GM08714 (cell line): ENCODE measurements at regions not wholly inside any gene's neighbourhood (a gene's known extent, or its start where the extent isn't known, plus 50 kb on each side); places are given as distances from the start of the nearest gene placed in this dataset.

Experiments
- H3K4me3 ChIP-seq: fragments of 200-500 bp; sonication (Bioruptor generic); 2 replicates; pipeline ENCODE4 v1.5.1; 2014; ENCODE audit warnings: mild to moderate bottlenecking, low read length, inconsistent platforms
- ZNF274 ChIP-seq: IDR thresholded peaks from 2 replicates; pipeline ENCODE4 v1.6.1; 2012; ENCODE audit warnings: mild to moderate bottlenecking, low read depth, low read length

DNA sequence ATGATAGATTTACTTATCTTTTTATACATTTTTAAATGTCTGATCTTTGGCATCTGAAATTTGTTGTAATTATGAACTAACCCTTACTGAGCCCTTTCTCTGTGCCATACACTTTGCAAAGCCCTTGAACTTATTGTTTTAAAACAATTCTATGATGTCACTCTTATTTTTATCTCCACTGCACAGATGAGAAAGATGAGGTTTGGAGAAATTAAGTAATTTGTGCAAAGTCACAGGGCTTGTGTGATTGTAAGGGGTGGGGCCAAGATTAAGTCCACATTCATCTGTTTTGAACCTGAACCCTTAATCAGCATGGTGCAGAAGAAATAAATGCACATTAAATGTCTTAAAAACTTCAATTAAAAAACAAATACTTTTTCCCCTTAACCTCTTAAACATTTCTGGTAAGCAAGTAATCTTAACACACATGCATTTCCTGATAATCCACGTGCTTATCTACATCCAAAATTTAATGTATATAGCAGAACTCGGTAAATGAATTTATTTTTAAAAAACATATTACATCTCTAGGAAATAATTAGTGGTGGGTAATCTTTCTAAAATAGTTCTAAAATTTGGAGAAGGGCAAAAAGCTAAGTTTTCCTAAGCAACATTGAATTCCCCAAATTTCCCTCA, 189.8 kb upstream of the TBC1D5 start:
- TF ChIP-seq ZNF274: no peak

DNA sequence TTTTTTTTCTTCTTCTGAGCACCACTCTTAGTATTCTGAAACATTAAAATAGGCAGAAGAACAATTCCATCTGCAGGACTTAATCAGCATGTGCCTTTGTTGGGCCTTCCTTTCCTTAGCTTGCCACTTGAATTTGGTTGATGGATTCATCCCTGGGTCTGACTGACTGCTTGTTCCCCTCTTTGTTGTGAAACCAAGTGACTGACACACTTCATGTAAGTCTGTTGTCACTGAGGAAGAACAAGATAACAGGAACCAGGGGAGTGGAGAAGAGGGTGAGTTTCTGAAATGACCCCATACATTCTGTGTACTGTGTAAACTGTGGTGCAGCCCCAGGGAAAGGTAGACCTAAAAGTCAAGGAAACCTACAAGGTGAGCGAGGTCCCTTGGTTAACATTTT, 188.7 kb upstream of the TBC1D5 start:
- TF ChIP-seq ZNF274: no peak
- no peak overlapping the region for H3K4me3 ChIP-seq

More for the DNA sequence above, 189.8 kb upstream of the TBC1D5 start:
- no peak overlapping the region for H3K4me3 ChIP-seq

GRCh38 chr3:17928502-17929145, 186.2 kb upstream of the TBC1D5 start:
- no peak overlapping the region for H3K4me3 ChIP-seq
- TF ChIP-seq ZNF274: no peak

- H3K4me3 ChIP-seq: no peak overlapping the region
- TF ChIP-seq ZNF274: no peak
Observed at GRCh38 chr3:17927036-17927435, 184.6 kb upstream of the TBC1D5 start.

DNA sequence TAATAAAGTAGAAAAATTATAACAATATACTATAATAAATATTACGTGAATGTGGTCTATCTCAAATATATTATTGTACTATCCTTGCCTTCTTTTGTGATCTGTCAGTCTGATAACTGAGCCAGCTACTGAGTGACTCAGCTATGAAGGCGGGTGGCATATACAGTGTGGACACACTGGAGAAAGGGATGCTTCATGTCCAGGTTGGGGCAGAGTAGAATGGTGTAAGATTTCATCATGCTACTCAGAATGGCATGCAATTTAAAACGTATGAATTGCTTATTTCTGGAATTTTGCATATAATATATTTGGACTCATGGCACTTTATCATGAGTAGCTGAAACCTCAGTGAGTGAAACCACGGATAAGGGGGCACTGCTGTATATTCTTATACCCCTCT, 172.9 kb upstream of the TBC1D5 start:
- TF ChIP-seq ZNF274: no peak
- no peak overlapping the region for H3K4me3 ChIP-seq

GRCh38 chr3:17913359-17913758, 170.9 kb upstream of the TBC1D5 start:
- TF ChIP-seq ZNF274: no peak

GRCh38 chr3:17911986-17912760, 169.7 kb upstream of the TBC1D5 start:
- TF ChIP-seq ZNF274: no peak
- no peak overlapping the region for H3K4me3 ChIP-seq

More at GRCh38 chr3:17913359-17913758, 170.9 kb upstream of the TBC1D5 start:
- no peak overlapping the region for H3K4me3 ChIP-seq

DNA sequence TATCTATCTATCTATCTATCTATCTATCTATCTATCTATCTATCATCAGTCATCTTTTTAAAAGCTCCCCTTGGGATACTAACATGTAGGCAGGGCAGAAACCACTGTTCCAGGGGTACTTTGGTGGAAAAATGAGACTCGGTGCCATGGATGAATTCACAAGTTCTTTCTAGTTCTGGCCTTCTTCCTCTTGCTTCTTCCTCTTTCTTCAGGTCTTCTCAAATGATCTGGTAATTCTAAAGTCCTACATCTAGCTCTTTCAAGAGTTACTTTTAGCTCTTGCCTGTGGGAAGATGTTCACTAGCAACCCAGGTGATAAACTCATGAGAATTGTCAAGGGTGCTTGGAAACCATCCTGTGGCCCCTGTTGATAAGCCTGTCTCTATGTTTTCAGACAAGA, 168.5 kb upstream of the TBC1D5 start:
- TF ChIP-seq ZNF274: no peak
- no peak overlapping the region for H3K4me3 ChIP-seq

- no peak overlapping the region for H3K4me3 ChIP-seq
- TF ChIP-seq ZNF274: no peak
Observed at GRCh38 chr3:17909714-17910113, 167.3 kb upstream of the TBC1D5 start.

- TF ChIP-seq ZNF274: no peak
- H3K4me3 ChIP-seq: no peak overlapping the region
Observed at GRCh38 chr3:17908399-17909191, 166.2 kb upstream of the TBC1D5 start.

GRCh38 chr3:17905996-17906395, 163.6 kb upstream of the TBC1D5 start:
- no peak for TF ChIP-seq ZNF274
- H3K4me3 ChIP-seq: no peak overlapping the region

DNA sequence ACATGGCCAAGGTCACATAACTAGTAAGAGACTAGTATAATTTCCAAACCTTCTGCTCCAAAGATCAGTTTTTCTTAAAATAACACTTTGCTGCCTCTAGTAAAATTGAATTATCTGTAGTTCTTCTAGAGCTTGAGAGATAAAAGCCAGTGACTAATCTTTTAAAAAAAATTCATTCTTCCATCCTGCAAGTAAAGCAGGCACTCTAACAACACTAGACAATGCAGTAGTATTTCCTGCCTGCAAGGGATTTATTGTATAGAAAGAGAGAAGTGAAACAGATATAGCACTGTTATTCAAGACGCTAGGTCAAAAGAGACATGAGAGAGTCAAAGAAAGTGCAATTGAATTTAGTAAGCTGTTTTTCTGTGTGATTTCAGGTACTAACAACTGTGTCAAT, 159.5 kb upstream of the TBC1D5 start:
- H3K4me3 ChIP-seq: no peak overlapping the region

DNA sequence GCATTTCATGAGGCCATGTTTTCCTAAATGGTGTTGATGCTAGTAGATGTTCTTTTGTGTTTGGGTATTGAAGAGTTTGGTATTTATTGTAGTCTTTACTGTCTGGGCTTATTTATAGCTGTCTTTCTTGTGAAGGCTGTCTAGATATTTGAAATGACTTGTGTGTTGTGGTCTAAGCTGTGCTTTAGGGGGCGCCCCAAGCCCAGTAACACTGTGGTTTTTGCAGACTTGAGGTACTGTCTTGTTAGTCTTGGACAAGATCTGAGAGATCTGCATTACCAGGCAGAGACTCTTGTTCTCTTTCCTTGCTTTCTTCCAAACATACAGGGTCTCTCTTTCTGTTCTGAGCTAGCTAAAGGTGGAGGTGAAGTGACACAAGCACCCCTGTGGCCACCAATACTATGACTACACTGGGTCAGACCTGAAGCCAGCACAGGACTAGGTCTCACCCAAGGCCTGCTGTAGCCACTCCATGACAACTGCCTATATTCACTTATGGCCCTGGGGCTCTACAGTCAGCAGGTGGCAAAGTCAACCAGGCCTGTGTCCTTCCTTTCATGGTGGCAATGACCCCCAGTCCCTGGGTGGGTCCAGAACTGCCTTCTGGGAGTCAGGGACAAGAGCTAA, 152.1 kb upstream of the TBC1D5 start:
- no peak overlapping the region for H3K4me3 ChIP-seq
- TF ChIP-seq ZNF274: no peak

More for the DNA sequence above, 159.5 kb upstream of the TBC1D5 start:
- TF ChIP-seq ZNF274: no peak
